Amygdala (tissue), 56 donors: ENCODE measurements at regions not wholly inside any gene's neighbourhood (a gene's known extent, or its start where the extent isn't known, plus 50 kb on each side); places are given as distances from the start of the nearest gene placed in this dataset.
"Not testable (repeated sequence)": the region's sequence is repeated elsewhere in the genome, so short reads cannot be mapped to it uniquely, and the experiment has no call there.

Experiments
- DNase-seq, 56 donors: peaks; one replicate each; lab custom pipeline; 2025; lab: John Stamatoyannopoulos, UW

DNA sequence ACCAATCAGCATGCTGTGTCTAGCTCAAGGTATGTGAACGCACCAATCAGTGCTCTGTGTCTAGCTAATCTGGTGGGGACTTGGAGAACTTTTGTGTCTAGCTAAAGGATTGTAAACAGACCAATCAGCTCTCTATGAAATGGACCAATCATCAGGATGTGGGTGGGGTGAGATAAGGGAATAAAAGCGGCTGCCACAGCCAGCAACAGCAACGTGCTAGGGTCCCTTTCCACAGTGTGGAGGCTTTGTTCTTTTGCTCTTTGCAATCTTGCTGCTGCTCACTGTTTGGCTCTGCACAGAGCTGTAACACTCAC lies 1353.9 kb upstream of the CDH18 start:
- peak in 1 of 56 donors; percentile 3 for DNase-seq

DNA sequence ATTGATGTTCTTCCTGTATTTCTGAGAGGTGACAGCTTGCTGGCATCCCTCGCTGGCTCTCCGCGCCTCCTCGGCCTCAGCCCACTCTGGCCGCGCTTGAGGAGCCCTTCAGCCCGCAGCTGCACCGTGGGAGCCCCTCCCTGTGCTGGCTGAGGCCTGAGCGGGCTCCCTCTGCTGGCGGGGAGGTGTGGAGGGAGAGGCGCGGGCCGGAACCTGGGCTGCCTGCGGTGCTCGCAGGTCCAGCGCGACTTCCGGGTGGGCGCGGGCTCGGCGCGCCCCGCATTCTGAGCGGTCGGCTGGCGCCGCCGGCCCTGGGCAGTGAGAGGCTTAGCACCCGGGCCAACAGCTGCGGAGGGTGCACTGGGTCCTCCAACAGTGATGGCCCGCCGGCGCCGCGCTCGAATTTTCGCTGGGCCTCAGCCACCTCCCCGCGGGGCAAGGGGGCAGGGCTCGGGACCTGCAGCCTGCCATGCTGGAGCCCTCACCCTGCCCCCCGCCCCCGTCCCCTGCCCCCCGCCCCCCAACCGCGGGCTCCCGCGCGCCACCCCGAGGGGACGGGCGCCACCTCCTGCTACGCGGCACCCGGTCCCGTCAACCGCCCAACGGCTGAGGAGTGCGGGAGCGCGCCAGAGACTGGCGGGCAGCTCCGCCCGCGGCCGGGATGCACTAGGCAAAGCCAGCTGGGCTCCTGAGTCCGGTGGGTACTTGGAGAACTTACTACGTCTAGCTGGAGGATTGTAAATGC lies 1353.4 kb upstream of the CDH18 start:
- DNase-seq = peak in 2 of 56 donors; percentile 1 to 3

DNA sequence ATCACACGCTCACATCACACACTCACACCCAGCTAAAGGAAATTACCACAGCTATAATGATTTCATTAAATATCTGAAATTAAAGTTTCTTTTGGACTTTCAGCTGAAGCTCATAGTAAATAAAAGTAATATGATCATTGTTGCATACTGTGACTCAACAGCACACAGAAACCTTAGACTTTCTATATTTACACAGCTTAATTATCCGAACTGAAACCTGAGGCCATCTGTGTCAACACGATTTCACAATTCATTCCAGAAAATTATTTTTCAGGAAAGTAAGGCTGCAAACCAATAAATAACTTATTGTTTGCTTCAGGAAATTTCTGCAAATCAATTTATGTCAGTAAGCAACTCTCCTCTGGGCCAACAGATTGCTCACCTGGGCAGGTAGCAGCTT lies 1352.2 kb upstream of the CDH18 start:
- not testable (repeated sequence) for DNase-seq

DNA sequence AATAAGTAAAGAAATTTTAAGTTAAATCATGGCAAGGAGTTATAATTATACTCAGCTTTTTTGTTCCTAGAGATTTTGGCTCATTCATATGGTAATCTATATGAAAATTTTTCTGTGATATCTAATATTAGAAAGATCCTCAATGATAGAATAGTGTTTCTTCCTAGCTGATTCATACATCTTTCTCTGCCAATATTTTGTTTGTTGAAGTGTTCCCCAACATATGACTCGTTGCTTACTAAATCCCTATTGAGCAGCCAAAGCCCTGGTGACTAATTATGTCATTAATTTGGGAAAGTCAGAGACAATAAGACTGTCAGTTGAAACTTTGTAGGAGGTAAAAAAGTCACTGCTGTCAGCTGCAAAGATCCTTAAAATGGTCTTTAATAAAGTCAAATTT lies 1348.5 kb upstream of the CDH18 start:
- not testable (repeated sequence) for DNase-seq

DNA sequence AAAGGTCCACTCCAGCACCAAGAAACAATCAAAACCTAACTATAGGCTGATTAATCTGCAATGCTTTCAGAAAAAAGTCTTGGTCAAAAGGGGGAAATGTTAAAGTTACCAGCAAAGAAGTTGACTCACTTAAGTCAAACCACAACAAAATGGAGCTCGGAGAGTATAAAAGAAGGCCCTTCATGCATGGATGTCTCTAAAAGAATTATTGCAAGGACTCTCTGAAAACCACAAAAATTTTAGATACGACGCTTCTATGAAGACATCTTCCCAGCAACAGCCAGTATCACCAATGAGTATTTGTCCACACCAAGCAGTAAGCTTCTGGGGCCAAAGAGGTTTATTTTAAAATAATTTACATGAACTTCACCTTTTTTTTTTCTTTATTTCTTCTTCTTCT lies 1327.4 kb upstream of the CDH18 start:
- DNase-seq = not testable (repeated sequence)

DNA sequence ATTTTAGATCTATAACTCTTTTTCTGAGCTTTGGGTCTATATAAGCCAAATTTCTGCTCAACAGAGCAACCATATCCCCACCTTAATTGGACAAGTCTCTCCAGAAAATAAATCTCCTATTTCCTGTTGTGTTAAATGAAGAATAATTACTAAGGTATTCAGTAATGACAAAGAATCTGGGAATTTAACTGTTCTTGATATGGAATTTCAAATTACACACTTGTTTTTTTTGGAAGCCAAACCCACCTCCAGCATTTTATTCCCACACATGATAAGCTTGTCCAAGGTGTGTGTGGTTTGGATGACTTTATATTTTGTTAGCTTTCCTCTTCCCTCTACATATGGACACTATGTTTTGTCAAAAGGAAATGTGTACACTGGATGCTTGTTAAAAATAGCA lies 1313.2 kb upstream of the CDH18 start:
- not testable (repeated sequence) for DNase-seq

DNA sequence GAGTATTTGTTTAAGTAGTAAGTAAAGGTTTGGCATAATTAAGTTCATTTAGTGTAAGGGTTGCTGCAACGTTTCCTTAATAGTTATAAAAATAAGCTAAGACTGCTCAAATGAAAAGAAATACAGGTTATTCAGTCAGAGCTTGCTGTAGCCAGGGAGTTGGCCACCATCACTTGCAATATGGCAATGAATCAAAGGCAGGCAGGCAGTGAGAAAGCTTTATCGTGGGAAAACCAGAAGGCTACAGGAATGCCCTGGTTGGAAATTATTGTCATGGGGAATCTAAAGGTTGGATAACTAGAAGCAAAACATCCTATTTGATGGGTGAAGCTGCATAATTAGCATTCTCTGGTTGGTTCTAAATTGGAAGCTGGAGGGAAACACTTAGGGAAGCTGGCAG lies 1286.4 kb upstream of the CDH18 start:
- DNase-seq = not testable (repeated sequence)

DNA sequence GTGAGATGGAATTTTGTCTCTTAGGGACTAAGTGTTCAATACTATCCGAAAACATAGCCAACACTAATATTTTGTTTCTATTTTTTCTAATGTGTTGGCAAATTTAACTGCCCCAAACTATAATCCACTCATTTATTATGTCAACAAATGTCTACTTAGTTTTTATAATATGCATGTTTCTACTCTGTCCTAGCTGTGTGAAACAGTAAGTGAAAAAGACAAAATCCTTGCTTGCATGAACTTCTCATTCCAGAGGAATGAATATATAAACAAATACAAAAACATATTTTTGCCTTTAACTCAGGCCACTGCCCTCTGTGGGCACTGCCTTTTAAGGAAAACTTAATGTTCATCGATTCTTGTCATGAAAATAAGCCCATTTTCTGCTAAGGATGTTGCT lies 1275.4 kb upstream of the CDH18 start:
- no peak for DNase-seq

DNA sequence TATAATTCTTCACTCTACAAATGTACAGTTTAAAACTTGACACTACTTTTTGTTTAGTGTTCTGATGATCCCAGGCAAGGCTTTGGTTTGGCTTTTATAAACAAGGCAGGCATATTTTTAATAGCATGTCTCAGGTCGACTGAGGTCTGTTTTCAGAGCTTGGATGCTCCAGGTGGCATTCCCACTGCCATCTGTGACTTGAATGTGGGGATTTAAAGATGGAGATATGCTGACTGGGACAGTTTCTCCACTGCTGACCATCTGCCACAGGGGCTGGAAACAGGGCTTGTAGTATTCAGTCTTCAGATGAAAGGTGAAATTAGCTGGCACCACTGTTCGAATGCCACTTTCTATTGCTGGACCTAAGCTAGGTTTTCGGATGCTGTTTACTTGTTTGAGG lies 1266.2 kb upstream of the CDH18 start:
- no peak for DNase-seq

DNA sequence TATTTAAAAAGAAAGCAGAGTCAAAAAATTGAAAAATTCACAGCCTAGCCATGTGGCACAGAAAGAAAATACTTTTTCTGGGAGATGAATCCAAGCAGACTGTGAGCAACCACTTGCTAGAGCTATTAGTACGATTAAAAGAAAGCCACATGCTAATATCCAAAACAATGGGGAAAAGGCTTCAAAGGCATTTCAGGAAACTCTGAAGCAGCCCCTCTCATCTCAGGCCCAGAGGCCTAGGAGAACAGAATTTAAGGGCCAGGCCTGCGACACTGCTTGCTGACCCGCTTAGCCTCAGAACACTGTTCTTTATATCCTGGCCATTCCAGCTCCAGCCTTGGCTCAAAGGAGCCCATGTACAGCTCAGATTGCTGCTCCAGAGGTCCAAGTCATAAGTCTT lies 1257.0 kb upstream of the CDH18 start:
- DNase-seq = no peak

DNA sequence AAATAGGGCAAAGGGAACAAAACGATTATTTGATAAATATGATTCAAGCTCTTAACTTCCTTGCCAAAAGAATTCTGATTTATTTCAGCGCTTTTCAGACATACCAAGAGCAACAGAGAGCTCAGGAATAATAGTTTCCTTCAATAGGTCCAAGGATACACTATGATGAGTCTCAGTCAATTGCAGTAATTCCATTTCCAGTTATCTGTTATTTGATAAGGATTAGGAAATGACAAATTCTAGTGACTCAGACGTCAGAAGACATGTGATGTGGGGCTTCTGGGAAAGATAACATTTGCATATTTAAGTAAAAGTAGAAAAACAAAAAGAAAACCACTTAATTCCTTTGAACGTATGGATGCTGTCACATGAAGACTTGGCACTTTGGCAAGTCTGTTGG lies 1250.8 kb upstream of the CDH18 start:
- DNase-seq = no peak

DNA sequence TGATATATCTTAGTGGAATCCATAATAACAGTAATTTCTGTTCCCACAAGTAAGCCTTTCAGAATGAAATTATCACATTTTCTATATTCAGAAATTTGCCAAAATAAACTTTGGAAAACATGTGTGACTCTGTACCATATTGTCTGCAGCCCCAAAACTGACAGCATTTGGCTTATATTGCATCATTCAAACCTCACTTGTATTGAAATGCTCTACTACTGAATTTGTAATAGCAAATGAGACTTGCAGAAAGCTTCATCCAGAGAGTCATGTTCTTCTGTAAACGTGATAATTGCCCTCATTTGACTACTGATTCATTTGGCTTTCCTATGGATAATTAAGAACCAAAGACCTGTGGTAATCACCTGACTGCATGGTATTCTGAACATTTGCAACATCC lies 1249.5 kb upstream of the CDH18 start:
- DNase-seq = no peak

DNA sequence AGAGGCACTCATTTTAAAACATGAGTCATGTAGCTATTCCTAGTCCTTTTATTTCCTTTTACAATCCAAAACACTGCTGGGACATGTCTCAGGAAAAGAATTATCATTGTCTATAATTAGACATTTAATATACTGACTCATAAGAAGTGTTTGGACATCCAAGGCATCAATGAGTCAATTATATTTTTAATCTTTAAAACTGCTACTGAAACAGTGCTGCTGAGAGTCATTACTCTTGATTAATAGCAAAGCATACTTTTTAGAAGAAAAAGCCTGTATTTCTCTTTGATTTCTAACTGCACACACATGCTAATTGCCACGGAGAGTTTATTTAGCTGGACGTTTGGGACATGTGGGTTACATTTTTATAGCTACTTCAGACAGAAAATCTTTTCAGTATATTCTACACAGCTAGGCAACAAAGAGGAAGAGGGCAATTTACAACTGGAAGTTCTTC lies 1249.0 kb upstream of the CDH18 start:
- DNase-seq = no peak

DNA sequence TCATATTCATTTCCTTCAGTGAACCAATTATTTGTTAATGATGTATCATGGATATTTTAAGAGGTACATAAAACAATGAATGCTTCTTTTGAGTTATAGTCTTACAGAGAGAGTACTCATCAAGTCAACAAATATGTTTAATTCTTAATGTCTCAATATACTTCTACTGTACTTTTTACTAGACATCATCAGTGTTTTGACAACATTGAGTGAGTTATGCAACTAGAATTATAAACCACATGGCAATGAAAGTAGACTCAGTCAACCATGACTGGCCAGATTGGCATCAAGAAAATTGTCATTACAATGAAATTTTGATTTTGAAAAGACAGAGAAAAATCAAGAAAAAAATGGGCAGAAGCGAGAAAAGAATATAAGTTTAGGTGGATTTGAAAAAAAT lies 1248.1 kb upstream of the CDH18 start:
- no peak for DNase-seq

DNA sequence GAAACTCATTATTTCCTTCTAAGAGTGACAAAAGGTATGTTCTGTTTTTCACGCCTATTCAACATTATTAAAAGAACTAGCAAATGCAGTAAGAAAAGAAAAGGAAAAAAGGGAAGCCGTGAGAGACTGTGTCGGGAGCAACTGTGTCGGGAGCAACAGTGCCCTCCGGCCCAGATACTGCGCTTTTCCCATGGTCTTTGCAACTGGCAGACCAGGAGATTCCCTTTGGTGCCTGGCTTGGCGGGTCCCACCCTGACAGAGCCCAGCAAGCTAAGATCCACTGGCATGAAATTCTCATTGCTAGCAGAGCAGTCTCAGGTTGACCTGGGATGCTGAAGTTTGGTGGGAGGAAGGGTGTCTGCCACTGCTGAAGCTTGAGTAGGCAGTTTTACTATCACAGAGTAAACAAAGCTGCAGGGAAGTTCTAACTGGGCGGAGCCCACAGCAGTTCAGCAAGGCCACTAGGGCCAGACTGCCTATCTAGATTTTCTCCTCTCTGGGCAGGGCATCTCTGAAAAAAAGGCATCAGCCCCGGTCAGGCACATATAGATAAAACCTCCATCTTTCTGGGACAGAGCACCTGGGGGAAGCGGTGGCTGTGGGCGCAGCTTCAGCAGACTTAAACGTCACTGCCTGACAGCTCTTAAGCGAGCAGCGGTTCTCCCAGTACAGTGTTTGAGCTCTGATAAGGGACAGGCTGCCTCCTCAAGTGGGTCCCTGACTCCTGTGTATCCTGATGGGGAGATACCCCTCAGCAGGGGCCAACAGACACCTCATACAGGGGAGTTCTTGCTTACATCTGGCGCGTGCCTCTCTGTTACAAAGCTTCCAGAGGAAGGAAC lies 1237.4 kb upstream of the CDH18 start:
- no peak for DNase-seq

DNA sequence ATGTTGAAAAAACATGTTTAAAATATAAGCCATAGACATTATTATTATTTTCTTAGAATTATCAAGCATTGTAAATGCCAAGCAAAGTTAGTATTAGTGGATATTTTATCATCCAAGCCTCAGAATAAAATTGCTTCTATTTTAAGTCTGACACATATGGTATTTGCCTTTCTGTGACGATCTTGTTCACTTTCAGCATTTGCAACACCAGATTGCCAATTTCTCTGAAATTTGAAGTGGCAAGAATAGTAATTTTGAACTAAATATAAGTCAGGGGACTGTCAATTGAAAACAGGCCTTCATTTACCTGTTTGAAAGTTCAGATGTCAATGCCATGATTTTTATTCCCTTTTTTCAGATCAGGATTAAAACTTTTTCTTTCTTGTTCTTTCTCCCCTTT lies 1233.6 kb upstream of the CDH18 start:
- DNase-seq = no peak

DNA sequence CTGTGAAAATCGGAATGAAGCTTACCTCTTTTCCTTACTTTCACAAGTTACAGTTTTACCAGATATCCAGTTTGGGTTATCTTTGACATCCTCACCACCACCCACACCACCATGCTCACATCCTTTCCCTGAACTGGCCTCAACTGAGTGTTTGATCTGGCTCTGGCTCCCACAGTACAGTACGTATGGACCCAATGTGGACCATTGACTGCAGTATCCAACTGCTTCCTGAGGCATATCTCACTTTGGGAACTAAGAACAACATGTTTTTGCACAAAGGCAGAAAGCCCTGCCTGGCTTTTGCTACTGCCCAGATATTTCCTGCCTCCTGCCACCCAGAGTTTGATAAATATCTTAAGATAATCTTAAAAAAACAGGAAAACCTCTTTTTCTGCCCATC lies 1232.0 kb upstream of the CDH18 start:
- DNase-seq = no peak

DNA sequence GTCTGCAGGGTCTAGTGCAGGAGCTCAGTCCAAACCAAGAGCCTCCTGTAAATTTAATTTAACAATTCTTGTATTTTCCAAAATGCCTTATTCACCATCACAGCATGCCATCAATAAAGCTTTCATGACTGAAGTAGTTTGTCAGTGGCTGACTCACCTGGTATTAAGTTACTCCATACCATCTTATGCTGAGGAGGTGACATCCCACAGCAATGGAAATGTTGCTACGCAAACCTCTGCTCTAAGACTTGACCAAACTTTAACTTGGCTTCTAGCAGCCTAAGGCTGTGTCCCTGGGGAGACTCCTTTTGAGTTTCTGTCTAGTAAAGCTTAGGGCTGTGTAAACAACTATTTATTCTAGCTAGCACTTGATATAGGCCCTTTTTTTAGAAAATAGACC lies 1231.3 kb upstream of the CDH18 start:
- no peak for DNase-seq

DNA sequence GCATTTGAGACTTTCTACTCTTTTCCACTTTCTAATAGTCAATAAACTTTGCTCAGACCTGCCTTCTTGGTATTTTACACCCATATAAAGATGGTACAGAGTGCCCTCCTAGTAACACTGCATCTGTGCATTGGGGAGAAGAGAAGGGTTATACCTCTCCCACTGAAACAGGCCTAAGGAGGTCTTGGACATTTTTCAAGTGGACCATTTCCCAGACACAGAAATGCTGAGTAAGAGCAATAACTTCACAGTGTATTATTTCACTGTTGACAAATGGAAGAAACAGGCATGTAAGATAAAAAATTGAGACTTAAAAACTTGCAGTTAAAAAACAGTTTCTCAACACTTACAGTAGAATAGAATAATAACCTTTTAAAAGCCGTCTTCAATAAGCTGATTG lies 1224.0 kb upstream of the CDH18 start:
- DNase-seq = no peak

DNA sequence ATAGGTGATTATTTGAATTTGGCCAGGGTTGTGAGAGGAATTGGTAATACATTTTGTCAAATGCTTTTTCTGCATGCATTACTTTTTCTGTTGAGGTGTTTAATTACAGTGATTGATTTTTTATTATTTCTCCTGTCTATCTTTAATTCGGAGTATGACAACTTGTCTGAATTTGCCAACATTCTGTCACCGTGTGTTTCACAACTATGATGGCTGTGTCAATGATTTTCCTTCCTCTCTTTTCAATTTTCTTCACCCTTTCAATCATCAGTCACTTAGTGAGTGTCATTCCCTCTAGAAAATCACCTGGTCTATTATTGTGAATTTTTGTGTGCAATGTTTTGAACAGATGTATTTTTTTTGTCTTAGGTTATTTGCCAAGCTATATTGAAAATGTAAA lies 1221.4 kb upstream of the CDH18 start:
- no peak for DNase-seq

DNA sequence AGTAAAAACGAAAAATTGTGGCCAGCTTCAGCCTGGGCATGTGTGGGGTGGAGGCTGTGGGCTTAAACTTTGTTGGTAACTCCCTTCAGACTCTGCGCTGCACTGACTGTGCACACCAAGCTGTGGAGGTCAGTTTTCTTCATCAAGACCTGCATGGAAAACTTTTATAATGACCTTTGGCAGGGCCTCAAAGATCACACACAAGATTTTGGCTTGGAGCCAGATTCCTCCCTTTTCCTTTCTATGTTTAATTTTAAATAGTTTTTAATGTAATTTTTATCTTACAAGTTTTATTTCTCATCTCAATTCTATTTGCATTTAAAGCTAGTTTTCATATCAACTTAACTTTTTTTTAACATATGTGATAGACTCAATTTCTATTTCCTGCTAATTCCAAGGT lies 1211.1 kb upstream of the CDH18 start:
- no peak for DNase-seq

DNA sequence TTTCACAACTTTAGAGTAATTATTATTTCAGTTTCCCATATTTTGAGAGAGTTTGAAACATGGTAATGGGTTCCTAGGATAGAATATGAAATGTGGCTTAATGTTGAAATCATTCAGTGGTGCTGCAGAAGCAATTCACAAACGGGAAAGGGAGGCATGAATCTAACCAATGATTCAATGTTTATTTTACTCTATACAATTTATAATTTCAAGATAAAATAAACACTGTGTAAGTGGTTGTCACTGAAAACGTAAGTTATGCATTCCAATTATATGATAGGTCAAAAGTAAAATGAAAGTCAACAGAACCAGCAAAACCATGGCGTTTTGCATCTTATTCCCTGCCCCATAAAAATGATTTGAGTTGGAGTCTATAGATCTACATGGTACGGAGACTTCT lies 1207.1 kb upstream of the CDH18 start:
- DNase-seq = no peak
